ENCODE measurements at regions not wholly inside any gene's neighbourhood (a gene's known extent, or its start where the extent isn't known, plus 50 kb on each side); places are given as distances from the start of the nearest gene placed in this dataset.
"Not testable (repeated sequence)": the region's sequence is repeated elsewhere in the genome, so short reads cannot be mapped to it uniquely, and the experiment has no call there.

DNA sequence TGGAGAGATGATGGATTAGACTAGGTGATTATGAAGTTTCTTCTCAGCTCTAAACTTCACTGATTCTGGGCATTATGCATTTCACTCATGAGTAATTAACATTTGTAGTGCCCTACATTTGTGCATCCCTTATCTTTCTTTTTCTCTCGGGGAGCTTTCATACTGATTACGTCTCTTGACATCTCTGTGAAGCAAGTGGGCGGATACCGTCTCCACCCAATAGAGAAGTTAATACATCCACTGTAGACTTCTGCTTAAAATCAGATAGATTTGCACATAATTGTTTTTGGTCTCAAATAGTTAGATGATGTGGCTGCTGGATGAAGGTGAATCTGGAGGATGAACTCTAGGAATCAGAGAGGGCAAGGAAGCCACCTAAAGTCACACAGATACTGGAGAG, 653.6 kb upstream of the EEF2KMT start:
- Histone ChIP-seq H3K4me1 (ENCODE audit: insufficient read depth, poor library complexity, severe bottlenecking) (no peaks in the 10 kb centered on the region), H3K27me3 (ENCODE audit: insufficient read depth, poor library complexity, severe bottlenecking) (peaks cover 13% of the 10 kb centered on the region), H3K27ac (ENCODE audit: poor library complexity, severe bottlenecking) (no peak overlapping the region), H3K36me3 (ENCODE audit: low read depth) (no peaks in the 10 kb centered on the region), H3K4me3 (ENCODE audit: severe bottlenecking) (no peak overlapping the region), H3K9me3 (ENCODE audit: severe bottlenecking) (no peaks in the 10 kb centered on the region)
- DNase-seq (ENCODE audit: low spot score) (no peak), ATAC-seq (ENCODE audit: low read depth) (no peak)
- TF ChIP-seq, protein P1, sequence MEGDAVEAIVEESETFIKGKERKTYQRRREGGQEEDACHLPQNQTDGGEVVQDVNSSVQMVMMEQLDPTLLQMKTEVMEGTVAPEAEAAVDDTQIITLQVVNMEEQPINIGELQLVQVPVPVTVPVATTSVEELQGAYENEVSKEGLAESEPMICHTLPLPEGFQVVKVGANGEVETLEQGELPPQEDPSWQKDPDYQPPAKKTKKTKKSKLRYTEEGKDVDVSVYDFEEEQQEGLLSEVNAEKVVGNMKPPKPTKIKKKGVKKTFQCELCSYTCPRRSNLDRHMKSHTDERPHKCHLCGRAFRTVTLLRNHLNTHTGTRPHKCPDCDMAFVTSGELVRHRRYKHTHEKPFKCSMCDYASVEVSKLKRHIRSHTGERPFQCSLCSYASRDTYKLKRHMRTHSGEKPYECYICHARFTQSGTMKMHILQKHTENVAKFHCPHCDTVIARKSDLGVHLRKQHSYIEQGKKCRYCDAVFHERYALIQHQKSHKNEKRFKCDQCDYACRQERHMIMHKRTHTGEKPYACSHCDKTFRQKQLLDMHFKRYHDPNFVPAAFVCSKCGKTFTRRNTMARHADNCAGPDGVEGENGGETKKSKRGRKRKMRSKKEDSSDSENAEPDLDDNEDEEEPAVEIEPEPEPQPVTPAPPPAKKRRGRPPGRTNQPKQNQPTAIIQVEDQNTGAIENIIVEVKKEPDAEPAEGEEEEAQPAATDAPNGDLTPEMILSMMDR (IDR thresholded peaks at IDR 0.05; ENCODE audit: poor library complexity, severe bottlenecking) = no peak

DNA sequence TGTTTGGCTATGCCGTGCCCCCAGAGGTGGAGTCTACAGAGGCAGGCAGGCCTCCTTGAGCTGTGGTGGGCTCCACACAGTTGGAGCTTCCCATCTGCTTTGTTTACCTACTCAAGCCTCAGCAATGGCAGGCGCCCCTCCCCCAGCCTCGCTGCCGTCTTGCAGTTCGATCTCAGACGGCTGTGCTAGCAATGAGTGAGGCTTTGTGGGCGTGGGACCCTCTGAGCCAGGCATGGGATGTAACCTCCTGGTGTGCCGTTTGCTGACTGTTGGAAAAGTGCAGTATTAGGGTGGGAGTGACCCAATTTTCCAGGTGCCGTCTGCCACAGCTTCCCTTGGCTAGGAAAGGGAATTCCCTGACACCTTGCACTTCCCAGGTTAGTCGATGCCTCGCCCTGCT, 652.8 kb upstream of the EEF2KMT start:
- not testable (repeated sequence) for H3K4me3 ChIP-seq (ENCODE audit: severe bottlenecking); ATAC-seq (ENCODE audit: low read depth); DNase-seq (ENCODE audit: low spot score)

DNA sequence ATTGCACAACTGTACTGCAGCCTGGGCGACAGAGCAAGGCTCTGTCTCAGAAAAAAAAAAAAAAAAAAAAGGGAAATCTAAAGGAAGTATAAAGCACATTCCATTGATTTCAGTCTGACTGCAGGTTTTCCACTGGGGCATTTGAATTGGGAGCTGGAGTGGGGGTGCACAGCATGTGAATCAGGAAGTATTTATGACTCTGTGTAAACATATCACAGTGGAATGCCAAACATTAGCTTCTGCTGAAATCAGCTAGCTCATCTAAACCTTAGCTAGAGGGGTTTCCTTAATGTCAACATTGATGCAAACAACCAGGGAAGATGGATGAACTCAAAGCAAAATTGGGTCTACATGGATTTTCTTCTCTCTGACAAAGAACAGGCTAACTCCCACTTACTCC, 641.0 kb upstream of the EEF2KMT start:
- H3K36me3 ChIP-seq (ENCODE audit: low read depth) = no peaks in the 10 kb centered on the region

More for the DNA sequence above, 652.8 kb upstream of the EEF2KMT start:
- H3K4me1 ChIP-seq (ENCODE audit: insufficient read depth, poor library complexity, severe bottlenecking); H3K27ac ChIP-seq (ENCODE audit: poor library complexity, severe bottlenecking); H3K9me3 ChIP-seq (ENCODE audit: severe bottlenecking); H3K36me3 ChIP-seq (ENCODE audit: low read depth): not testable (repeated sequence)
- H3K27me3 ChIP-seq (ENCODE audit: insufficient read depth, poor library complexity, severe bottlenecking) = peaks cover 13% of the 10 kb centered on the region

DNA sequence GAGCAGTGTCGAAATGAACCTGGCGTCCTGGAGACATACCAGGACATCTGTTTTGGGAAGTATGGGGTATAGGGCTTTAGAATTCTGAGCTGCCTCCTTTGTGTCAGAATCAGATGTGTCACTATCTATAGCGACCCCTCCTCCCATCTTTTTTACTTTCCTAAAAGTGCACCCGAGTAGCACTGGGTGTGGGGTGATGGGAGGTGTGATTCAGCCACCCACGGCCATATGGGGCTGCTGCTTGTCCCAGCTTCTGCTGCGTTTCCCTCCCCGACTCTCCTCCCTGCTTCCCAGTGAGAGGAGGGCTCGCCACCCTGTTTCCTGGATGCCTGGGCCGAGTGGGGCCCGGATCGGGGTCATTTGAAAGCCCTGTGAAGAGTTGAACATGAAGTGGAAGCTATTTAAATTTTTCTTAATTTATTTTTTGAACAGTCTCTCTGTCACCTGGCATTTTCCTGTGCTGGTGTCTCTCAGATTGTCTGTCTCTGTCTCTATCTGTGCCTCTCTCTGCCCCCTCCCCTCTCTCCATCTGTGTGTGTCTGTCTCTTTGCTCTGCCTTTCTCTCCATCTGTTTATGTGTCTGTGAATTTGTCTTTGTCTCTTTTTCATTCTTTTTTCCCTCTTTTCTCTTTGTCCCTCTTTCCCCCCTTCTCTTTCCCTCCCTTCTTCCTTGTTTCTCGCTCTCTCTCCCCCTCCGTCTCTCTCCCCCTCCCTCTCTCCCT, 638.8 kb upstream of the EEF2KMT start:
- Histone ChIP-seq H3K27me3 (ENCODE audit: insufficient read depth, poor library complexity, severe bottlenecking) (no peaks in the 10 kb centered on the region), H3K36me3 (ENCODE audit: low read depth) (no peaks in the 10 kb centered on the region), H3K27ac (ENCODE audit: poor library complexity, severe bottlenecking) (no peak overlapping the region), H3K9me3 (ENCODE audit: severe bottlenecking) (no peaks in the 10 kb centered on the region), H3K4me3 (ENCODE audit: severe bottlenecking) (no peak overlapping the region), H3K4me1 (ENCODE audit: insufficient read depth, poor library complexity, severe bottlenecking) (no peaks in the 10 kb centered on the region)
- DNase-seq (ENCODE audit: low spot score) = no peak
- ATAC-seq (ENCODE audit: low read depth) = no peak
- TF ChIP-seq, protein P1 (IDR thresholded peaks at IDR 0.05; ENCODE audit: poor library complexity, severe bottlenecking) = no peak

More for the DNA sequence above, 641.0 kb upstream of the EEF2KMT start:
- H3K4me3 ChIP-seq (ENCODE audit: severe bottlenecking) = no peak overlapping the region
- H3K9me3 ChIP-seq (ENCODE audit: severe bottlenecking) = no peaks in the 10 kb centered on the region
- DNase-seq (ENCODE audit: low spot score) (no peak), ATAC-seq (ENCODE audit: low read depth) (peak; percentile 64; the same call in 2 of the 3 replicates)
- H3K27ac ChIP-seq (ENCODE audit: poor library complexity, severe bottlenecking) = no peak overlapping the region
- H3K27me3 ChIP-seq (ENCODE audit: insufficient read depth, poor library complexity, severe bottlenecking) = no peaks in the 10 kb centered on the region
- TF ChIP-seq, protein P1 (IDR thresholded peaks at IDR 0.05; ENCODE audit: poor library complexity, severe bottlenecking) = no peak
- no peaks in the 10 kb centered on the region for H3K4me1 ChIP-seq (ENCODE audit: insufficient read depth, poor library complexity, severe bottlenecking)

DNA sequence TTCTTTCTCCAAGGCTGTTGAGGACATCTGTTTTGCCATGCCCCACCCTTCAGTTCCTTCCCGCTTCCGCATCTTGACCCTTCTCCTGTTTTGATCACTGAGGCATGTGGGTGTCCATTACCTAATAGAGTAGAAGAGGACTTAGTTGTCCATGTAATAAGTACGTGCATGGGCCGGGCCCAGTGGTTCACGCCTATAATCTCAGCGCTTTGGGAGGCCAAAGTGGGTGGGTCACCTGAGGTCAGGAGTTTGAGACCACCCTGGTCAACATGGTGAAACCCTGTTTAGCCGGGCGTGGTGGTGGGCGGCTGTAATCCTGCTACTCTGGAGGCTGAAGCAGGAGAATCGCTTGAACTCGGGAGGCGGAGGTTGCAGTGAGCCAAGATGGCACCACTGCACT, 637.8 kb upstream of the EEF2KMT start:
- Histone ChIP-seq H3K4me3 (ENCODE audit: severe bottlenecking) (no peak overlapping the region), H3K27ac (ENCODE audit: poor library complexity, severe bottlenecking) (no peak overlapping the region), H3K27me3 (ENCODE audit: insufficient read depth, poor library complexity, severe bottlenecking) (no peaks in the 10 kb centered on the region), H3K36me3 (ENCODE audit: low read depth) (no peaks in the 10 kb centered on the region), H3K9me3 (ENCODE audit: severe bottlenecking) (no peaks in the 10 kb centered on the region), H3K4me1 (ENCODE audit: insufficient read depth, poor library complexity, severe bottlenecking) (no peaks in the 10 kb centered on the region)
- DNase-seq (ENCODE audit: low spot score) (no peak), ATAC-seq (ENCODE audit: low read depth) (no peak)
- TF ChIP-seq, protein P1 (IDR thresholded peaks at IDR 0.05; ENCODE audit: poor library complexity, severe bottlenecking) = no peak
